Liver (tissue), 7 donors: ENCODE measurements at regions not wholly inside any gene's neighbourhood (a gene's known extent, or its start where the extent isn't known, plus 50 kb on each side); places are given as distances from the start of the nearest gene placed in this dataset.

Experiments used
- DNase-seq: peaks from one replicate; pipeline ENCODE4 v3.0.0-alpha.2; 2017; ENCODE audit warnings: low spot score
- H3K27ac ChIP-seq, 2 donors: one replicate each; pipeline ENCODE4 v1.7.0; 2013; ENCODE audit warnings: inconsistent platforms in 2 of 2, low read length in 2 of 2, control low read depth in 1 of 2, low read depth in 1 of 2, mild to moderate bottlenecking in 1 of 2
- H3K27me3 ChIP-seq, 4 donors: one replicate each; pipeline versions ENCODE4 v1.6.1 to v1.7.0; 2013; ENCODE audit warnings: low read length in 3 of 4, inconsistent platforms in 1 of 4, mild to moderate bottlenecking in 1 of 4, moderate library complexity in 1 of 4; ENCODE audit not compliant: control insufficient read depth in 4 of 4, insufficient read depth in 4 of 4
- H3K36me3 ChIP-seq, 4 donors: one replicate each; pipeline versions ENCODE4 v1.6.1 to v1.7.0; 2013; ENCODE audit warnings: low read length in 3 of 4, mild to moderate bottlenecking in 3 of 4, low read depth in 1 of 4, moderate library complexity in 1 of 4; ENCODE audit not compliant: control insufficient read depth in 4 of 4, insufficient read depth in 3 of 4
- H3K4me1 ChIP-seq, 4 donors: one replicate each; pipeline versions ENCODE4 v1.6.1 to v1.7.0; 2013; ENCODE audit warnings: low read length in 3 of 4, mild to moderate bottlenecking in 3 of 4, moderate library complexity in 1 of 4; ENCODE audit not compliant: control insufficient read depth in 4 of 4, insufficient read depth in 4 of 4
- H3K4me3 ChIP-seq, 3 donors: one replicate each; pipeline versions ENCODE4 v1.6.1 to v1.7.0; 2013; ENCODE audit warnings: low read length in 3 of 3, control low read depth in 1 of 3, low read depth in 1 of 3, mild to moderate bottlenecking in 1 of 3
- H3K9ac ChIP-seq, 2 donors: one replicate each; pipeline ENCODE4 v1.7.0; 2013; ENCODE audit warnings: low read length in 2 of 2, mild to moderate bottlenecking in 2 of 2, moderate library complexity in 2 of 2, control low read depth in 1 of 2, low read depth in 1 of 2
- H3K9me3 ChIP-seq, 4 donors: one replicate each; pipeline versions ENCODE4 v1.6.1 to v1.7.0; 2013; ENCODE audit warnings: low read length in 3 of 4; ENCODE audit not compliant: control insufficient read depth in 4 of 4
- ATF3 ChIP-seq: IDR thresholded peaks from 2 replicates; pipeline ENCODE4 v1.6.1; 2016; ENCODE audit warnings: antibody characterized with exemption
- EGR1 ChIP-seq, 2 donors: IDR thresholded peaks; 2 replicates each; pipeline ENCODE4 v1.6.1; 2016 to 2018; ENCODE audit warnings: antibody characterized with exemption in 2 of 2, low read depth in 2 of 2
- FOXA1 ChIP-seq: IDR thresholded peaks from 2 replicates; pipeline ENCODE4 v1.6.1; 2016; ENCODE audit warnings: antibody characterized with exemption
- FOXA2 ChIP-seq: IDR thresholded peaks from 2 replicates; pipeline ENCODE4 v1.6.1; 2016; ENCODE audit warnings: antibody characterized with exemption
- GABPA ChIP-seq, 2 donors: IDR thresholded peaks in 1 of 2; conservative IDR thresholded peaks in 1 of 2; 2 replicates each; pipeline ENCODE4 v1.6.1; 2016; ENCODE audit warnings: antibody characterized with exemption in 2 of 2, mild to moderate bottlenecking in 1 of 2, moderate library complexity in 1 of 2
- HNF4A ChIP-seq, 2 donors: conservative IDR thresholded peaks; 2 replicates each; pipeline ENCODE4 v1.6.1; 2016; ENCODE audit warnings: antibody characterized with exemption in 2 of 2, mild to moderate bottlenecking in 2 of 2
- JUND ChIP-seq, 2 donors: IDR thresholded peaks; 2 replicates each; pipeline ENCODE4 v1.6.1; 2016; ENCODE audit warnings: antibody characterized with exemption in 2 of 2
- NR2F2 ChIP-seq: IDR thresholded peaks from 2 replicates; pipeline ENCODE4 v1.6.1; 2016; ENCODE audit warnings: antibody characterized with exemption
- RAD21 ChIP-seq, 2 donors: IDR thresholded peaks; 2 replicates each; pipeline ENCODE4 v1.6.1; 2016; ENCODE audit warnings: antibody characterized with exemption in 2 of 2, mild to moderate bottlenecking in 2 of 2
- RXRA ChIP-seq, 2 donors: IDR thresholded peaks; 2 replicates each; pipeline ENCODE4 v1.6.1; 2017 to 2018; ENCODE audit warnings: antibody characterized with exemption in 2 of 2, mild to moderate bottlenecking in 1 of 2
- SP1 ChIP-seq: IDR thresholded peaks from 2 replicates; pipeline ENCODE4 v1.6.1; 2018; ENCODE audit warnings: antibody characterized with exemption, mild to moderate bottlenecking
- TAF1 ChIP-seq: conservative IDR thresholded peaks from 2 replicates; pipeline ENCODE4 v1.6.1; 2016; ENCODE audit warnings: antibody characterized with exemption, mild to moderate bottlenecking
- WGBS: extraction: QIAGEN DNeasy Blood & Tissue Kit; methylation state at CpG from one replicate; pipeline ENCODE4 v1.1.7; 2013; 5-methylcytosine and 5-hydroxymethylcytosine counted together
- TF ChIP-seq, protein P1 (sequence below): IDR thresholded peaks from 2 replicates; pipeline ENCODE4 v1.6.1; 2016; ENCODE audit warnings: antibody characterized with exemption
- TF ChIP-seq, protein P2 (sequence below): IDR thresholded peaks from 2 replicates; pipeline ENCODE4 v1.6.1; 2016; ENCODE audit warnings: antibody characterized with exemption, mild to moderate bottlenecking
- donor health status: healthy.
- donor health status: healthy.
- donor health status: healthy.
- donor health status: healthy.

GRCh38 chr4:187208651-187209050 is 485.0 kb upstream of the FAT1 start:
- Histone ChIP-seq H3K9me3 (peaks cover 0 to 5% (median 2%) of the 10 kb centered on the region in 4 donors), H3K36me3 (no peaks in the 10 kb centered on the region), H3K27me3 (no peaks in the 10 kb centered on the region), H3K4me1 (no peaks in the 10 kb centered on the region), H3K4me3 (no peak overlapping the region), H3K9ac (no peak overlapping the region), H3K27ac (no peak overlapping the region)
- WGBS, result 72% methylated on average over 2 of the region's 2 CpGs
- TF ChIP-seq NR2F2, result no peak
- TF ChIP-seq ATF3, result no peak
- TF ChIP-seq RAD21 (IDR thresholded peaks at IDR 0.05), result no peak
- TF ChIP-seq GABPA (IDR thresholded peaks at IDR 0.05 in 1 of 2, conservative IDR thresholded peaks at IDR 0.05 in 1 of 2), result no peak
- TF ChIP-seq, protein P1, sequence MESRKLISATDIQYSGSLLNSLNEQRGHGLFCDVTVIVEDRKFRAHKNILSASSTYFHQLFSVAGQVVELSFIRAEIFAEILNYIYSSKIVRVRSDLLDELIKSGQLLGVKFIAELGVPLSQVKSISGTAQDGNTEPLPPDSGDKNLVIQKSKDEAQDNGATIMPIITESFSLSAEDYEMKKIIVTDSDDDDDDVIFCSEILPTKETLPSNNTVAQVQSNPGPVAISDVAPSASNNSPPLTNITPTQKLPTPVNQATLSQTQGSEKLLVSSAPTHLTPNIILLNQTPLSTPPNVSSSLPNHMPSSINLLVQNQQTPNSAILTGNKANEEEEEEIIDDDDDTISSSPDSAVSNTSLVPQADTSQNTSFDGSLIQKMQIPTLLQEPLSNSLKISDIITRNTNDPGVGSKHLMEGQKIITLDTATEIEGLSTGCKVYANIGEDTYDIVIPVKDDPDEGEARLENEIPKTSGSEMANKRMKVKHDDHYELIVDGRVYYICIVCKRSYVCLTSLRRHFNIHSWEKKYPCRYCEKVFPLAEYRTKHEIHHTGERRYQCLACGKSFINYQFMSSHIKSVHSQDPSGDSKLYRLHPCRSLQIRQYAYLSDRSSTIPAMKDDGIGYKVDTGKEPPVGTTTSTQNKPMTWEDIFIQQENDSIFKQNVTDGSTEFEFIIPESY, result no peak
- no peak for TF ChIP-seq HNF4A (conservative IDR thresholded peaks at IDR 0.05)
- no peak for TF ChIP-seq FOXA1
- no peak for TF ChIP-seq JUND (IDR thresholded peaks at IDR 0.05)
- no peak for TF ChIP-seq TAF1
- no peak for TF ChIP-seq FOXA2
- no peak for TF ChIP-seq SP1
- no peak for DNase-seq

DNA sequence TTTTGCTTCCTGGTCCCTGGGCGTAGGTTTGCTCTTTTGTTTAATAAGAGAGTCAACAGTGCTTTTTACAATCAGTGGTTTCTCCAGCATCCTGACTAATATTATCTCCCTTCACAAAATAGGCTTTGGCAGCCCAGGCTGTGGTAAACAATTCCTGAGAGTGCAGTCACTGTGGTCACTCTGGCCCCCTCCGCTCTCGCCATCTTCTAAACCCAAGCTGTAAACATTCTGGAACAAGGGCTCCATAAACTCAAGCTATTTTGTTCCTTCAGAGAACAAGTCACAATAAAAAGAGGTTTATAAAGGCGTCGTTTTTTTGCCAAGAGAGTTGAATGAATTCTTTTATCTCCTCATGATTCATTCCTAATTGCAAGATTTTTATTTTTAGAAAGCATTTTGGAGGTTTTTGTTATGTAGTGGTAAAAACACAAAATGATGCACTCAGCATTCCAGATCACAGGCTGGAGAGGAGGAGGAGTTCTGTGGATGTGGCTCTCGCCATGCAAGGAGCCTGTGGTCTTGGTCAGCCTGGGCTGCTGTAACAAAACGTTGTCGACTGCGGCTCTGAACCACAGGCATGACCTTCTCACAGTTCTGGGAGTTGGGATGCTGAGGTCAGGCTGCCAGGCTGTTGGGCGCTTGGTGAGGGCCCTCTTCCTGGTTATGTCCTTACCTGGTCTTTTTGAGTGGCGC is 486.4 kb upstream of the FAT1 start:
- TF ChIP-seq NR2F2 (no peak), TAF1 (no peak), EGR1 (IDR thresholded peaks at IDR 0.05; ENCODE audit: low read depth in 2 of 2) (no peak), JUND (IDR thresholded peaks at IDR 0.05) (no peak), RXRA (IDR thresholded peaks at IDR 0.05) (no peak), FOXA1 (no peak), GABPA (IDR thresholded peaks at IDR 0.05 in 1 of 2, conservative IDR thresholded peaks at IDR 0.05 in 1 of 2) (no peak)
- TF ChIP-seq, protein P2, sequence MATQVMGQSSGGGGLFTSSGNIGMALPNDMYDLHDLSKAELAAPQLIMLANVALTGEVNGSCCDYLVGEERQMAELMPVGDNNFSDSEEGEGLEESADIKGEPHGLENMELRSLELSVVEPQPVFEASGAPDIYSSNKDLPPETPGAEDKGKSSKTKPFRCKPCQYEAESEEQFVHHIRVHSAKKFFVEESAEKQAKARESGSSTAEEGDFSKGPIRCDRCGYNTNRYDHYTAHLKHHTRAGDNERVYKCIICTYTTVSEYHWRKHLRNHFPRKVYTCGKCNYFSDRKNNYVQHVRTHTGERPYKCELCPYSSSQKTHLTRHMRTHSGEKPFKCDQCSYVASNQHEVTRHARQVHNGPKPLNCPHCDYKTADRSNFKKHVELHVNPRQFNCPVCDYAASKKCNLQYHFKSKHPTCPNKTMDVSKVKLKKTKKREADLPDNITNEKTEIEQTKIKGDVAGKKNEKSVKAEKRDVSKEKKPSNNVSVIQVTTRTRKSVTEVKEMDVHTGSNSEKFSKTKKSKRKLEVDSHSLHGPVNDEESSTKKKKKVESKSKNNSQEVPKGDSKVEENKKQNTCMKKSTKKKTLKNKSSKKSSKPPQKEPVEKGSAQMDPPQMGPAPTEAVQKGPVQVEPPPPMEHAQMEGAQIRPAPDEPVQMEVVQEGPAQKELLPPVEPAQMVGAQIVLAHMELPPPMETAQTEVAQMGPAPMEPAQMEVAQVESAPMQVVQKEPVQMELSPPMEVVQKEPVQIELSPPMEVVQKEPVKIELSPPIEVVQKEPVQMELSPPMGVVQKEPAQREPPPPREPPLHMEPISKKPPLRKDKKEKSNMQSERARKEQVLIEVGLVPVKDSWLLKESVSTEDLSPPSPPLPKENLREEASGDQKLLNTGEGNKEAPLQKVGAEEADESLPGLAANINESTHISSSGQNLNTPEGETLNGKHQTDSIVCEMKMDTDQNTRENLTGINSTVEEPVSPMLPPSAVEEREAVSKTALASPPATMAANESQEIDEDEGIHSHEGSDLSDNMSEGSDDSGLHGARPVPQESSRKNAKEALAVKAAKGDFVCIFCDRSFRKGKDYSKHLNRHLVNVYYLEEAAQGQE, result no peak
- Histone ChIP-seq H3K9me3 (peaks cover 0 to 5% (median 2%) of the 10 kb centered on the region in 4 donors), H3K27me3 (no peaks in the 10 kb centered on the region), H3K27ac (no peak overlapping the region), H3K36me3 (no peaks in the 10 kb centered on the region), H3K4me3 (no peak overlapping the region), H3K4me1 (no peaks in the 10 kb centered on the region), H3K9ac (no peak overlapping the region)
- no peak for DNase-seq
- WGBS, result 75% methylated on average over 11 of the region's 11 CpGs
